HG03025 (cell line): ENCODE measurements at regions not wholly inside any gene's neighbourhood (a gene's known extent, or its start where the extent isn't known, plus 50 kb on each side); places are given as distances from the start of the nearest gene placed in this dataset.

Source experiments
- ATAC-seq: cut with Tn5 transposase; IDR thresholded peaks from one replicate; pipeline ENCODE4 v1.9.1; 2021; ENCODE audit warnings: mild to moderate bottlenecking, moderate library complexity; ENCODE audit not compliant: unreplicated experiment, low FRiP score

GRCh38 chr6:150651808-150652470 lies 52.3 kb downstream of the PLEKHG1 start:
- no peak for ATAC-seq

GRCh38 chr6:150652848-150653613 lies 53.3 kb downstream of the PLEKHG1 start:
- ATAC-seq = no peak

- ATAC-seq = no peak
These were observed 54.9 kb downstream of the PLEKHG1 start for GRCh38 chr6:150654608-150655007.

DNA sequence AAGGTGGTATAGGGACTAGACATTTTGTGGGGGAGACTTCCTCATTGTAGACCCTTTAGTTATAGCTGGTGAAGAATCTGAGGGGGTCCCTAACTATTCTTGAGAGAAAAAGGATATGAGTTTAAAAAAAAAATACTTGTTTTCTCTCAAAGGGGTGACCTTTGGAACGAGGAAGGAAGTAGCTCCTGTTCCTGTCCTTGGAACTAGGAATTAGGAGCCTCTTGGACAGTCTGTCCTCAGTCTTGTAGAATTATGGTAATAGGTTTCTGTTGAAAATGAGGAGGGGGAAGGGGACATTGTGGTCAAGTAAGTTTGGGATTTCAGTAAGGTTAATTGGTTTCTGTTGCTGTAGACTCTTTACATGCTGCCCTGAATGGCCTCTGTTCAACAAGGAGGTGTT lies 56.5 kb downstream of the PLEKHG1 start:
- no peak for ATAC-seq

DNA sequence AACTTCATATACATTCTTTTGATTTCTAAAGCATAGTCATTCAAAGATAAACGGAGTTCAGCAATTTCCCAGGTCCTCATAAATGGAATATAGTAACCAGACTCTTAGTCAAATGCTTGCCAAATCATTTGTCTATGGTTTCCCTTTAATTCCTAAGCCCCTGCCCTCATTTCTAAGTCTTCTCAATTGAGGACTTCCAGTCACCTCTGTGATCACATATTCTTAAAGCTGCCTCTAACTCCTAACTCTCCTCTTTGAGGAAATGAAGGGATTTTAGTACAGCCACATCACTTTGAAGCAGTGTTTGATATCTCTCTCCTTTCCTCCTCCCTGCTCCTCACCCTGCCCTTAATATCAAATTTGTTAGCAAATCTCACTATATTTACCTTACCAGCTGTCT lies 58.7 kb downstream of the PLEKHG1 start:
- no peak for ATAC-seq

DNA sequence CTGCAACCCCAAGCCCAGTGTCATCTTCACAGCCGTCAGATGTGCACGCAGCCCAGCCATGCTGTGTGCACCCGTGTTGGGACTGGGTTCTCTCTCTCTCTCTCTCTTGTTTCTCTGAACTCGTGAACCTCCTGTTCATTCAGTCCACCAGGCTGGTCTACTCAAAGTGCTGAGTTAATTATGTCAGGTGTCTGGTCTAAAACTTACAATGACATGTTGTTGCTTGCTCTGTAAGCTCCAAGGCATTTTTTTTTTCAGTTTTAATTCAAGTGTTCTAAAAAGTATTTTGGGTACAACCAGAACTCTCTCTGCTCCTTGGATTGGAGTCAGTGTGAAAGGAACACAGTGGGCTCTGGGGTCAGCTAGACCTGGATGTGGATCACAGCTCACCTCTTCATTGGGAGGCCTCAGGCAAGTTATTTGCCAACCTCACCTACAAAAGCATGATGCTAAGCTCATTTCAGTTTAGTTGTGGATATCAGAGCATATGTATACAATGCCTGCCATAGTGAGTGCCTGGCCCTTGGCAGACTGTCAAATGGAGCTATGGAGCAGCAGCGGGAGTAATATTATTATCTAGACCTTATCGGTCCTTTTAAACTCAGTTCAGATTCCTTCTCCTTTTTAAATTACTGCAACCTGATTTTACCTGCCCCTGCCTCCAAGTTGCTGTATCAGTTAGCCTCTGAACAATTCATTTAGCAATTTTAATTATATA lies 59.5 kb downstream of the PLEKHG1 start:
- ATAC-seq = no peak

DNA sequence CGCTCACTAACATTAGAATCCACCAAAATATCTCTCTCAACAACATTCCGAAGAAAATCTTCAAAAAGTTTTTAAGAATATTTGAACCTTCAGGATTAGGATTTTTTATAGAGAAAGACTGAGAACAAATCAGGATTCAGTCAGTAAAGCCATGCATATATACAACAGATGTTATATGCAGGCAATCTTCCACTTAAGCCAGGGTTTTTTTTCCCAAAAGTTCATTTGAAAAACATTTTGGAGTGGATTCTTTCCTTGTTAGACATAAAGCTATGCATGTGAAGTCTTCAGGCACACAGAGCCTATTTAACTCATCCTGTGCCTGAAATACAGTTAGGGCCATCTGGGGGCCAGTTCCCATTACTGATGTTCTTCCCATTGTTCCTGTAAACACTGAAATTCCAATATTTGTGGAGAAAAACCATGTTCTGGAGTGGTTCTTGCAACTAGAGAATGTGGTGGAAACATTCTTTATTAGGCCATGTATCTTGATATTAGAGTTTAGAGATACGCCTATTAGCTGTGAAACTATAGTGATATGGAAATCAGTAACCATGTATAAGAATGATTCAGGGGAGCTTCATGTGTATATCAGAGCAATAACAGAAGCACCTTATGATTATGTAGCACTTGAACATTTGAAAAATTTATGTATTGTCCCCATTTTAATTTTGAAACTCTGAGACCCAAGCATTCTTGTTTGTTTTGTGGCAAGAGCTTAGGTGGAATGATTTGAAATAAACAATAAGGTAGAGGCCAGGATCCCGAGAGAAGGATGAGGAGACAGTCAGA lies 61.7 kb downstream of the PLEKHG1 start:
- no peak for ATAC-seq

- no peak for ATAC-seq
These were observed 63.1 kb downstream of the PLEKHG1 start for GRCh38 chr6:150662814-150663213.

DNA sequence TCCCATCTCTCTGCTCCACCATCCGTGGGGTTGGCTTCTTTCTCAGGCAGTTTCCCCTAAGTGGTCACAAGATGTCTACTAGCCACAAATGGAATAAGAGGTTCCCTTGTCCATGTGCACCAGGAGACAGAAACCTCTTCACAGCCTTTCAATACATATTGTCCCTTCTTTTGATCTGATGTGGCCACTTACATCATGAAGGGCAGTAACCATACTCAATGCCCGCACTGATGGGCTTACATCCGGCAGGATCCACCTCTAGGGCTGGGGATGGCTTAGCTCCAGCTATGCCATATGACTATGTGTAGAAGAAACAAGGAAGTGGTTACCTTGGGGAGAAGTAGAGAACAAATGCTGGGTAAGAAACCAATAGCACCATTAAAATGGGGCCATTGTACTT lies 64.4 kb downstream of the PLEKHG1 start:
- ATAC-seq = no peak

- ATAC-seq = no peak
These were observed 66.4 kb downstream of the PLEKHG1 start for GRCh38 chr6:150666071-150666470.

- ATAC-seq = no peak
These were observed 67.7 kb downstream of the PLEKHG1 start for GRCh38 chr6:150667359-150667758.

- no peak for ATAC-seq
These were observed 68.5 kb downstream of the PLEKHG1 start for GRCh38 chr6:150667977-150668716.

DNA sequence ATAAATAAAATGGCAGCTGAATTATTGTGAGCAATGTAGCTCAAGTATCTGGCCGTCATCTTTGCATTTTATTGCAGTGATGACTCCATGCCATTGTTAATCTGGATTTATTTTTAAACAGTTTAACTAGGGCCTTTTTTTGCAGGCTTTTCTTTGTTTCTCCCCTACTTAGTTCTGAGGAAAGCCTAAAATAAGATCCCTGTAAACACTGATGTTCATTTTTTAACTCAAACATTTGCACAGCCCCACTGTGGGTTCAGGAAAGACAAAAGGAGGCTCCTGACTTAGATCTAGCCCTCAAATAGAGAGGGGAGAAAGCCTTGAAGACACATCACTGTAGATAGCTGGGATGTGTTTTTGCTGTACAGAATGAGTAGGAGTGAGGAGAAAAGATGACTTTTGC lies 69.2 kb downstream of the PLEKHG1 start:
- no peak for ATAC-seq

GRCh38 chr6:150670311-150670710 lies 70.6 kb downstream of the PLEKHG1 start:
- no peak for ATAC-seq

GRCh38 chr6:150672800-150673199 lies 73.1 kb downstream of the PLEKHG1 start:
- ATAC-seq = no peak

DNA sequence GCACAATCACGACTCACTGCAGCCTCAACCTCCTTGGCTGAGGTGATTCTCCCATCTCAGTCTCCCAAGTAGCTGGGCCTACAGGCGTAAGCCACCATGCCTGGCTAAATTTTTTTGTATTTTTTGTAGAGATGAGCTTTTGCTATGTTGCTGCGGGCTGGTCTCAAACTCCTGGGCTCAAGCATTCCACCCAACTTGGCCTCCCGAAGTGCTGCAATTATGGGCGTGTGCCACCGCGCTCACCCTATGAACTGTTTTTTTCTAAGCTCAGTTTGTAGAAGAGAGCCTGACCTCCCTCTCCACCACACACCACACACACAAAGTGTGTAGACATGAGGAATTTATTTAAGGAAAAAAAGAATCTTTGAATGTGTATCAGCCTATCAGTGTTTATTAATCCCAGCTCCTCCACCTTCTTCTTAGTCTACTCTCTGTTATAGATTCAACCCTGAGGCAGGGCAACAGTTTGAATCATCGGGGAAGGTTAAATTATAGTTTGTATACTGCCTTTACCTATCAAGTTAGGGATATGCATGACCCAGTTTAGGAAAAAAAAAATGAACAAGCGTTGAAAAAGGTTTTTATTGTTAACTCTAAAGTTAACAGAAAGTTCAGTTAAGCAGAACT lies 74.1 kb downstream of the PLEKHG1 start:
- ATAC-seq = no peak

DNA sequence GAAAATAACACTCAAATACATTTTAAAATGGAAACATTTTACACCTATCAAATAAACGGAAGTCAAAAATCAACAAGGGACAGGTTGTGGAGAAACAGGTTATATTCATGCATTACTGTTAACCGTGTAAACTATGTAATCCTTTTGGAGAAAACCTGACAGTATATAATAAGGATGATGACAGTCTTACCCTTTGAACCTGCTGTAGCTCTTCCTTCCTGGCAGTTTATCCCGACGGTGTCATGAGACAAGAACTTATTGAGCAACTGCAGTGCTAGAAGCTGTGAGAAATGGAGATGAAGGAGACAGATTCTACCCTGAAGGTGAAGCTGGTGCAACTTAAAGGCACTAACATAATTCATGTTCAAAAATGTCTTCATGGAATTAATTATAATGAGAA lies 76.7 kb downstream of the PLEKHG1 start:
- no peak for ATAC-seq

DNA sequence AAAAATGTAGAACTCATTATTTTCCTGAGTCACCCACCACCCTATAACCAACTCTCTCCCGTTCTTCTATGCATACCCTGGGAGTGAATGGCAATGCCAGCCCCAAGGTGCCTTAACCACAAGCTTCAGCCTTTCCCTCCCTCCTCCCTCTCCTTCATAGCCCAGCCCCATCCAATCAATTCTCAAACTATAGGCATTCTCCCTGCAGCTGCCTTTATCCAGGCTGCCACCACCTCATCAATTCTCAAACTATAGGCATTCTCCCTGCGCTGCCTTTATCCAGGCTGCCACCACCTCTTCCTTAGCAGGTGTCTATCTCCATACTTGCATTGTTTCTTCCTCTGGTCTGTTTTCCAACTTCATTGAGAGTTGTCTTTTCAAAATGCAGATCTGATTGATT lies 77.1 kb downstream of the PLEKHG1 start:
- no peak for ATAC-seq

- ATAC-seq = no peak
These were observed 80.8 kb downstream of the PLEKHG1 start for GRCh38 chr6:150680510-150680909.
